Bronchial epithelial cell (primary cell): ENCODE measurements at regions not wholly inside any gene's neighbourhood (a gene's known extent, or its start where the extent isn't known, plus 50 kb on each side); places are given as distances from the start of the nearest gene placed in this dataset.

ENCODE experiments used
- DNase-seq: peaks from one replicate; pipeline ENCODE4 v3.0.0-alpha.2; 2010; ENCODE audit warnings: low read depth
- FAIRE-seq: peaks from 2 replicates; lab custom pipeline; 2011; peaks lifted over from hg19 to GRCh38; lab: Jason Lieb, UNC
- H3K27me3 ChIP-seq: 2 replicates; pipeline ENCODE4 v1.5.1; 2011; ENCODE audit warnings: low read length; ENCODE audit not compliant: control insufficient read depth, insufficient read depth
- H3K36me3 ChIP-seq: 2 replicates; pipeline ENCODE4 v1.5.1; 2011; ENCODE audit warnings: low read length; ENCODE audit not compliant: control insufficient read depth, insufficient read depth
- H3K4me3 ChIP-seq: 2 replicates; pipeline ENCODE4 v1.5.1; 2011; ENCODE audit warnings: mild to moderate bottlenecking, low read depth, low read length, control low read depth
- TF ChIP-seq, protein P1 (sequence below): IDR thresholded peaks from 2 replicates; pipeline ENCODE4 v1.5.1; 2011; ENCODE audit warnings: mild to moderate bottlenecking, moderate library complexity, low read length, control low read depth, inconsistent platforms; ENCODE audit not compliant: insufficient read depth, severe bottlenecking

- no peak for FAIRE-seq
- Histone ChIP-seq H3K36me3 (no peaks in the 10 kb centered on the region), H3K4me3 (no peak overlapping the region), H3K27me3 (no peaks in the 10 kb centered on the region)
- DNase-seq = no peak
- TF ChIP-seq, protein P1, sequence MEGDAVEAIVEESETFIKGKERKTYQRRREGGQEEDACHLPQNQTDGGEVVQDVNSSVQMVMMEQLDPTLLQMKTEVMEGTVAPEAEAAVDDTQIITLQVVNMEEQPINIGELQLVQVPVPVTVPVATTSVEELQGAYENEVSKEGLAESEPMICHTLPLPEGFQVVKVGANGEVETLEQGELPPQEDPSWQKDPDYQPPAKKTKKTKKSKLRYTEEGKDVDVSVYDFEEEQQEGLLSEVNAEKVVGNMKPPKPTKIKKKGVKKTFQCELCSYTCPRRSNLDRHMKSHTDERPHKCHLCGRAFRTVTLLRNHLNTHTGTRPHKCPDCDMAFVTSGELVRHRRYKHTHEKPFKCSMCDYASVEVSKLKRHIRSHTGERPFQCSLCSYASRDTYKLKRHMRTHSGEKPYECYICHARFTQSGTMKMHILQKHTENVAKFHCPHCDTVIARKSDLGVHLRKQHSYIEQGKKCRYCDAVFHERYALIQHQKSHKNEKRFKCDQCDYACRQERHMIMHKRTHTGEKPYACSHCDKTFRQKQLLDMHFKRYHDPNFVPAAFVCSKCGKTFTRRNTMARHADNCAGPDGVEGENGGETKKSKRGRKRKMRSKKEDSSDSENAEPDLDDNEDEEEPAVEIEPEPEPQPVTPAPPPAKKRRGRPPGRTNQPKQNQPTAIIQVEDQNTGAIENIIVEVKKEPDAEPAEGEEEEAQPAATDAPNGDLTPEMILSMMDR = no peak
These were observed 271.5 kb downstream of the XXYLT1 start for GRCh38 chr3:194999491-194999890.

DNA sequence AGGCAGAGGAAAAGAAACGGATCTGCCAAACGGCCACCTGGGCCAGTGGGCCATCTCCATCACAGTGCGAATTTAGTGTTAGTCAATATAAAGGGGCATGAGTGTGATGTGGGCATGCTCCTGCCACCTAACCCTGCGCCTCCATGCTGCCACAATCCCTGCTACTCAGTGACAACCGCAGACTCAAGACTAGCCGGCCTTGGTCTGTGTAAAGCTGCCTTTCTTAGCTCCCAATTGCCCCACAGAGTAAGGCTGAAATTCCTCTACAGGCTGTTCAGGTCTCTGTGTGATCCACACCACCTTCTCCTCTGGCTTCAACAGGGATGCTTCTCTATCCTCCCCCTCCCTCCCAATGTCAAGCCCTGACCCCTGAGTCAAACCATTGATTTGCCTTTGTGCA is 269.7 kb downstream of the XXYLT1 start:
- H3K36me3 ChIP-seq = no peaks in the 10 kb centered on the region
- FAIRE-seq (no peak), DNase-seq (no peak)
- TF ChIP-seq, protein P1 = no peak
- no peaks in the 10 kb centered on the region for H3K27me3 ChIP-seq
- no peak overlapping the region for H3K4me3 ChIP-seq

DNA sequence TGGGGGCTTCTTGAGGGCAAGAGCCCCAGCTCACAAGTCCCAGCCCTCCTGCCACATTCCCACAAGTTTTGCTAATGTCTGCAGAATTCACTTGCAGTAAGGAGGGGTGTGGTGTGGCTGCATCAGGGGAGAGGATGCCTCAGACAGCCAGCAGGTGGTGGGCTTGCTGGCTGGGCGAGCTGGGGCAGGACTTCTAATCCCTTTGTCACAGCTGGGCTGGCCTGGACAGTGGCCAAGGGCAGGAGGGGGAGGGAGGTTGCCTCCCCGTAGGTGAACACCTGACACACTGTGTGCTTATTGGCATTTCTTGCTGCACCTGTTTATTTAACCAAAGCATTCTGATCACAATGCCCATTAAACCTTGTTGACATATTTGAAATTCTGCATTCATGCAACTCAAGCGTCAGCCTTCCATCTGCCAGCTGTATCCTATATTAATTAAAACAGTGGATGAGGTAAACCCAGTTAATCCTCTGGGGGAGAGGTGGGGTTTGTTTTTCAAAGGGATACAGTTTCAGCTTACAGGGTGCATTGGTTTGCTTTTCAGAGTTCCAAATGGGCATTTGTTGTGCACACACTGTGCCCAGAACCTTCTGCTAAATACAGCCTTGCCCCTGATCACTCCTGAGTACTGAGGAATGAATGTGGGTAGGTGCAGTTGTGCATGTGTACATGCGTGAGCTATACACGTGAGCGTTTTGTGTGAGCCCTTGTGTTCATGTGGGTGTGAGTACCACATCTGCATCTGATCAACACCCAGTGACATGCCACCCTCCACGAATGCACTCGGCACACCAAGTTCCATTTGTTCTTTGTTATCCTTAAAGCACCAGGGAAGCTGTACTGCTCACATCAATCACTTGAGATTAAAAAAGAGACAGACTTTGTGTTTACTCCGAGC is 268.7 kb downstream of the XXYLT1 start:
- FAIRE-seq = peak; percentile 84
- H3K36me3 ChIP-seq = no peaks in the 10 kb centered on the region
- DNase-seq = peak; percentile 65
- H3K27me3 ChIP-seq = no peaks in the 10 kb centered on the region
- TF ChIP-seq, protein P1 = peak; percentile 69
- no peak overlapping the region for H3K4me3 ChIP-seq

DNA sequence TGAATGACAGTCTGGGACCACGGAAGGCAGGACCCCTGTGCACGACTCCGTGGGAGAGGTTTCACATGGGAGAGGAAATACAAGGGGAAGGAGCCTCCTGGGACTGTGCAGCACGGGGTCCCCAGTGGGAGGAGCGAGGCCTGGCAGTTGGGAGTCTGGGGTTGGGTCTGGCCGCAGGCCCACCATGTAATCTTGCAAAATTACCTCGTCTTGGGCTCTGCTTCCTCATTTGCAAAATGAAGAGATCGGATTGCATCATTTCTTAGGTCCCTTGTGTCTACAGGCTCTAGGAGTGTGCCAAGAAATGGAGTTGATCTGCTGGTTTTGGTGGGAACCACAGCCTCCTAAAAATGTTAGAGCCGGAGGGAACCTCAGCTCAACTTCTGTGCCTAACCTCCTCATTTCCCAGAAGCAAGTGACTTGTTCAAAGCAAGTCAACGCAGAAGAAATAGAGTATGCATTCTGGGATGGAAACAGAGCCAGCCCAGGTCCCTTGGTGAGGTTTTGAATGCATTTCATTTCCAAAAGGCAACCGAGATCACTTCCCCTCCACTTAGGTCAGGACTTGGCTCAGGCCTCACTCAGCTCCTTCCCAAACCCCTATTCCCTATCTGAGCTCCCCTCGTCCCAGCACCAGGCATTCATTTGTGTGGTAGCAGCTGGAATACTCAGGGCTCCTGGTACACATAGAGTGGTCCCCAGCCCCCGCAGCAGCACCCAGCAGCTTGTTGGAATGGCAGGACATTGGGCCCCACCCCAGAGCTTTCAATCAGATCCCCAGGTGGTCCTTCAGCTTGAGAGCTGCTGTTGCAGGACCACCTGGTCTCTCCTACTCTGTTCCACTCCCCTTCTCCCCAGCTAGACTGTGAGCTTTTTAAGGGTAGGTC is 267.7 kb downstream of the XXYLT1 start:
- no peak for FAIRE-seq
- TF ChIP-seq, protein P1 = no peak
- H3K4me3 ChIP-seq = no peak overlapping the region
- no peaks in the 10 kb centered on the region for H3K27me3 ChIP-seq
- H3K36me3 ChIP-seq = no peaks in the 10 kb centered on the region
- DNase-seq = peak; percentile 35

DNA sequence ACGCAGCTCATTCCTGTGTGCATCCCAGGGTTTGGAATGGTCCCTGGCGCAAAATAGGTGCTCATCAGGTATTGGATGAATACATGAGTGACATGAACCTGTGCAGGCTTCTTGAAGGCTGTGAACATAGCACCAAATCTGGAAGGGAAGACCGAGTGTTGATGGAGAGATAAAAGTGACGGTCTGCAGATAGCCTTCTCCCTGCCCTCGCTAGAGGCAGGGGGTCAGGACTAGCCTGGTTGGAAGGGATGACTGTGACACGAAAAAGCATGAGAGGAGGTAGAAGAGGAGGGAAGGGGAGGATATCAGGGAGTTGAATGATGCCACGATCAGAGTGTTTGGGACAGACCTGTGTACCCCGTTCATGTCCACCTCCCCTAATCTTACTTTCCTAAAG is 267.1 kb downstream of the XXYLT1 start:
- H3K4me3 ChIP-seq = no peak overlapping the region
- H3K36me3 ChIP-seq = no peaks in the 10 kb centered on the region
- TF ChIP-seq, protein P1 = no peak
- DNase-seq (no peak), FAIRE-seq (no peak)
- no peaks in the 10 kb centered on the region for H3K27me3 ChIP-seq
